ENCODE measurements at regions not wholly inside any gene's neighbourhood (a gene's known extent, or its start where the extent isn't known, plus 50 kb on each side); places are given as distances from the start of the nearest gene placed in this dataset.

DNA sequence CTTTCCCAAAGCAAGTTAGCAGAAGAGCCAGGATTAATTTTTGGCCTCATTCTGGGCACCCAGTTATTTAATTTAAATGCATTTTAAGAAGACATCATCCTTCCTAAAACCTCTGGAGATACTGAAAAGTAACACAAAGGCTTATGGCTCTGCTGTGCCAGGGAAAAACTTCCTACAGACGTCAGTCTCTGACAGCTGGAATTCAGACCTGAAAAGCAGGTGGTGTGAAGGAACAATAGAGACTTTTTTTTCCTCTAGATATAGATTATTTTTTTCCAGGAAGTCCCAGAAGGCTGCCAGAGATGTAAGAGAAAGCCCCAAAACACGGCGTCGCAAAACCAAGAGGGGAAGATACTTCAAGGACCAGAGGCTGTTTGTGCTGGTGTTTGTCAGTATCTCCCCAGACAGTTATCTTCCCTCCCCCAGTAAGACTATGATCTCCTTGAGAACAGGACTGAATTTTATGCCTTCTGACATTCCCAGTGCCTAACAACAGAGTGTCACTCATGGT lies 88.7 kb upstream of the RASEF start:
- TF ChIP-seq NFIC (IDR thresholded peaks at IDR 0.05) (no peak), RAD21 (IDR thresholded peaks at IDR 0.05; ENCODE audit: low read depth) (no peak), CREB1 (IDR thresholded peaks at IDR 0.05; ENCODE audit: low read depth) (no peak), EP300 (IDR thresholded peaks at IDR 0.05; ENCODE audit: borderline replicate concordance) (no peak), EGR1 (IDR thresholded peaks at IDR 0.05) (no peak), TAF1 (IDR thresholded peaks at IDR 0.05; ENCODE audit: low read depth) (no peak), FOXM1 (IDR thresholded peaks at IDR 0.05; ENCODE audit: borderline replicate concordance, low read depth) (no peak), TCF12 (IDR thresholded peaks at IDR 0.05; ENCODE audit: low read depth) (no peak), YY1 (IDR thresholded peaks at IDR 0.05; ENCODE audit: low read depth) (no peak), TEAD4 (IDR thresholded peaks at IDR 0.05) (no peak), CEBPB (IDR thresholded peaks at IDR 0.05) (no peak)
- TF ChIP-seq, protein P1, sequence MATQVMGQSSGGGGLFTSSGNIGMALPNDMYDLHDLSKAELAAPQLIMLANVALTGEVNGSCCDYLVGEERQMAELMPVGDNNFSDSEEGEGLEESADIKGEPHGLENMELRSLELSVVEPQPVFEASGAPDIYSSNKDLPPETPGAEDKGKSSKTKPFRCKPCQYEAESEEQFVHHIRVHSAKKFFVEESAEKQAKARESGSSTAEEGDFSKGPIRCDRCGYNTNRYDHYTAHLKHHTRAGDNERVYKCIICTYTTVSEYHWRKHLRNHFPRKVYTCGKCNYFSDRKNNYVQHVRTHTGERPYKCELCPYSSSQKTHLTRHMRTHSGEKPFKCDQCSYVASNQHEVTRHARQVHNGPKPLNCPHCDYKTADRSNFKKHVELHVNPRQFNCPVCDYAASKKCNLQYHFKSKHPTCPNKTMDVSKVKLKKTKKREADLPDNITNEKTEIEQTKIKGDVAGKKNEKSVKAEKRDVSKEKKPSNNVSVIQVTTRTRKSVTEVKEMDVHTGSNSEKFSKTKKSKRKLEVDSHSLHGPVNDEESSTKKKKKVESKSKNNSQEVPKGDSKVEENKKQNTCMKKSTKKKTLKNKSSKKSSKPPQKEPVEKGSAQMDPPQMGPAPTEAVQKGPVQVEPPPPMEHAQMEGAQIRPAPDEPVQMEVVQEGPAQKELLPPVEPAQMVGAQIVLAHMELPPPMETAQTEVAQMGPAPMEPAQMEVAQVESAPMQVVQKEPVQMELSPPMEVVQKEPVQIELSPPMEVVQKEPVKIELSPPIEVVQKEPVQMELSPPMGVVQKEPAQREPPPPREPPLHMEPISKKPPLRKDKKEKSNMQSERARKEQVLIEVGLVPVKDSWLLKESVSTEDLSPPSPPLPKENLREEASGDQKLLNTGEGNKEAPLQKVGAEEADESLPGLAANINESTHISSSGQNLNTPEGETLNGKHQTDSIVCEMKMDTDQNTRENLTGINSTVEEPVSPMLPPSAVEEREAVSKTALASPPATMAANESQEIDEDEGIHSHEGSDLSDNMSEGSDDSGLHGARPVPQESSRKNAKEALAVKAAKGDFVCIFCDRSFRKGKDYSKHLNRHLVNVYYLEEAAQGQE (IDR thresholded peaks at IDR 0.05; ENCODE audit: low read depth), result no peak
- TF ChIP-seq, protein P2, sequence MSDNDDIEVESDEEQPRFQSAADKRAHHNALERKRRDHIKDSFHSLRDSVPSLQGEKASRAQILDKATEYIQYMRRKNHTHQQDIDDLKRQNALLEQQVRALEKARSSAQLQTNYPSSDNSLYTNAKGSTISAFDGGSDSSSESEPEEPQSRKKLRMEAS (IDR thresholded peaks at IDR 0.05), result no peak
- TF ChIP-seq, protein P3, sequence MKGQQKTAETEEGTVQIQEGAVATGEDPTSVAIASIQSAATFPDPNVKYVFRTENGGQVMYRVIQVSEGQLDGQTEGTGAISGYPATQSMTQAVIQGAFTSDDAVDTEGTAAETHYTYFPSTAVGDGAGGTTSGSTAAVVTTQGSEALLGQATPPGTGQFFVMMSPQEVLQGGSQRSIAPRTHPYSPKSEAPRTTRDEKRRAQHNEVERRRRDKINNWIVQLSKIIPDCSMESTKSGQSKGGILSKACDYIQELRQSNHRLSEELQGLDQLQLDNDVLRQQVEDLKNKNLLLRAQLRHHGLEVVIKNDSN (IDR thresholded peaks at IDR 0.05), result no peak
